Limb (tissue), 2 donors: ENCODE measurements at regions not wholly inside any gene's neighbourhood (a gene's known extent, or its start where the extent isn't known, plus 50 kb on each side); places are given as distances from the start of the nearest gene placed in this dataset.
A peak's percentile ranks its signal among the peaks of the same experiment; 100 is the strongest.

Experiments
- DNase-seq, 2 donors: peaks; one replicate each; pipeline ENCODE4 v3.0.0-alpha.2; 2016; ENCODE audit errors: extremely low spot score in 2 of 2

GRCh38 chr11:112780351-112781087, 180.7 kb upstream of the NCAM1 start:
- no peak for DNase-seq

DNA sequence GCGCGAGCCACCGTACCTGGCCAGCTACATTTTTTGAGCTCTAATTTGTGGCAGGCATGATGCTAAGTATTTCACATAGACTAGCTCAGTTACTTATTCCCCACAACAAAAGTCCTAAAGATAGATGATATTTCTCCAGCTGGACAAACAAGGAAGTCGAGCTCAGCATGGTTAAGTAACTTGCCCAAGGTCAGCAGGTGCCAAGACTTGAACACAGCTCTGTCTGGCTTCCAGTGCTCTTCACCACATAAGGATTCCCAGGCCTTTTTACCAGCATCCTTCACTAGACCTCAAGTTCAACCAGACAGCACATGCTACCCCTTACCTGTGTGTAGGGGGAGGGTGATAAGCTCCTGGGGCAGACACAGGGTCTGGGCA, 177.3 kb upstream of the NCAM1 start:
- DNase-seq: no peak

GRCh38 chr11:112784323-112785073, 176.7 kb upstream of the NCAM1 start:
- peak; percentile 83 for DNase-seq

GRCh38 chr11:112785149-112785548, 176.1 kb upstream of the NCAM1 start:
- no peak for DNase-seq

- DNase-seq: no peak
Observed at GRCh38 chr11:112785719-112786118, 175.5 kb upstream of the NCAM1 start.

- no peak for DNase-seq
Observed at GRCh38 chr11:112786196-112786595, 175.0 kb upstream of the NCAM1 start.

GRCh38 chr11:112786886-112787530, 174.2 kb upstream of the NCAM1 start:
- DNase-seq: no peak

GRCh38 chr11:112789481-112789880, 171.7 kb upstream of the NCAM1 start:
- no peak for DNase-seq

DNA sequence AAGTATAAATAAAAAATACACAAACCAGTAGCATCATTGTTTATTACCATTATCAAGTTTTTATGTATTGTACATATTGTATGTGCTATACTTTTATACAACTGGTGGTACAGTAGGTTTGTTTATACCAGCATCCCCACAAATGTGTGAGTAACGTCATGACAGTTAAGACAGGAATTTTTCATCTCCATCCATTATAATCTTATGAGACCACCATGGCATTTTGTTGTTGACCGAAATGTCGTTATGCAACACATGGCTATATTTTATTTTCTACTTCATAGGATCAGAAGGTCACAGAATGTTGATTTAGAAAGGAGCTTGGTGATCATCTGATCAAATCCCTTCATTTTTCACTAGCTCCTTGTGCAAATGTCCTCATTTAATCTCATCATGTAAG, 170.9 kb upstream of the NCAM1 start:
- DNase-seq: no peak

DNA sequence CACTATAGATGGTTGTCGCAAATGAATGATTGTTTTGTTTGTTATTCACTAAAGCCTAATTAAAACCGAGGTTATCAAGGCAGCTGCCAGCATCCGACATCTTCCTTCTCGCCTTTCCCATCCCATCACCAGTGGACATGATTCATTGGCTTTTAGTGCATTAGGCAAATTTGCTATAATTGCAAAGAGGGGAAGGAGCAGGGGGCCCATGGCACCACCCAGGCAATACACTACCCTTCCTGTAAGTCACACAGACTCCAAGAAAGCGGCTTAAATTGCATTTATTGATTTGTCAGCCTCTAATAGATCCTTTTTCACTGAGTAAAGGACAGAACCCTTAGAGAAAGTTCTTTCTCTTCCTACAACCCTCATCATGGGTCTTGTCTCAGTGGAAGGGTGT, 169.2 kb upstream of the NCAM1 start:
- no peak for DNase-seq

- DNase-seq: no peak
Observed at GRCh38 chr11:112793416-112793815, 167.8 kb upstream of the NCAM1 start.

DNA sequence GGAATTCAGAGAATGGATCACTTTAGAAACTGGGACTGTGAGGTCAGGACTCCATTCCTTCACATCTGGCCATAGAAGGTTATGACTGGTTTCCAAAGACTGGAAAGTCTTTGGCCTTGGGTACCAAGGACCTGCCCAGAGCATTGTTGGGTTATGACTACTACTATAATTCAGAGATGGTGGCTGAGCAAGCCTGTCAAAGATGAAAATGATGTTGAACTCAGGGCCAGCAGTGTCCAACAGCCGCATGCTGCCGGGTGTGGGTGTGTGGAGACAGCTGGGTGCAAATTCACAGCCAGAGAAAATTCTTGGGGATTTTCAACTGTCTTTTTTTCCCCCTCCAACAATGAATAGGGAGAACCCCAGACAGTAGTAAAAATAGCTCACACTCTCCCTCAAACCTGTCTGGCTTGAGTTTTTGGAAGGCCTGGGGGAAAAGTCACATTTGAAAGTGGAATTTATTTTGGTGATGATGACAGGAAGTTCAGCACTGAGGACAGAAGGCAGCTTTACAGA, 166.8 kb upstream of the NCAM1 start:
- peak in 1 of 2 donors; percentile 51 for DNase-seq

- DNase-seq: no peak
Observed at GRCh38 chr11:112795142-112795815, 165.9 kb upstream of the NCAM1 start.

GRCh38 chr11:112795911-112796649, 165.1 kb upstream of the NCAM1 start:
- no peak for DNase-seq

- DNase-seq: no peak
Observed at GRCh38 chr11:112797092-112797491, 164.1 kb upstream of the NCAM1 start.

- no peak for DNase-seq
Observed at GRCh38 chr11:112797648-112798293, 163.4 kb upstream of the NCAM1 start.

- no peak for DNase-seq
Observed at GRCh38 chr11:112801025-112801816, 160.0 kb upstream of the NCAM1 start.

- no peak for DNase-seq
Observed at GRCh38 chr11:112801817-112802088, 159.5 kb upstream of the NCAM1 start.

GRCh38 chr11:112805658-112806057, 155.6 kb upstream of the NCAM1 start:
- DNase-seq: no peak

- DNase-seq: no peak
Observed at GRCh38 chr11:112806256-112806655, 155.0 kb upstream of the NCAM1 start.
